Caco-2 (cell line): ENCODE measurements at regions not wholly inside any gene's neighbourhood (a gene's known extent, or its start where the extent isn't known, plus 50 kb on each side); places are given as distances from the start of the nearest gene placed in this dataset.

ENCODE experiments used
- BruUV-seq: library from RNA; stranded (reverse); fragments of 400-500 nt; replicated peaks from 2 replicates; lab custom pipeline; 2021; lab: Mats Ljungman, UMichigan
- CTCF ChIA-PET: fragments of 300-600 bp; sonication (Branson Sonifier 250); formaldehyde crosslinking; loops from one replicate; lab custom pipeline; 2022; ENCODE audit warnings: antibody characterized with exemption; lab: Charles Lee
- POLR2A ChIA-PET: fragments of 300-600 bp; sonication (Branson Sonifier 250); formaldehyde crosslinking; loops from one replicate; lab custom pipeline; 2022; ENCODE audit warnings: antibody characterized with exemption; lab: Charles Lee
- DNase-seq, 2 experiments: peaks; one replicate each; pipeline versions ENCODE4 v3.0.0 to v3.0.0-alpha.2; 2020 to 2022
- H3K27me3 ChIP-seq: replicated peaks from 2 replicates; pipeline ENCODE4 v1.6.0; 2011; ENCODE audit warnings: low read length; ENCODE audit not compliant: control insufficient read depth, insufficient read depth
- H3K36me3 ChIP-seq: 2 replicates; pipeline ENCODE4 v1.5.1; 2011; ENCODE audit warnings: low read length; ENCODE audit not compliant: control insufficient read depth, insufficient read depth
- H3K4me1 ChIP-seq: fragments of 250-450 bp; sonication (Bioruptor Pico); 2 replicates; pipeline ENCODE4 v1.5.1; 2020; ENCODE audit warnings: mild to moderate bottlenecking
- H3K4me3 ChIP-seq: 2 replicates; pipeline ENCODE4 v1.5.1; 2011; ENCODE audit warnings: low read depth, mild to moderate bottlenecking, control low read depth, low read length
- H3K9me3 ChIP-seq: fragments of 250-450 bp; sonication (Bioruptor Pico); 2 replicates; pipeline ENCODE4 v1.5.1; 2020; ENCODE audit warnings: mild to moderate bottlenecking, moderate library complexity
- H3K27ac Mint-ChIP-seq: one replicate; pipeline ENCODE4 v1.8.0; 2022; ENCODE audit warnings: mixed read lengths; ENCODE audit not compliant: unreplicated experiment
- H3K27me3 Mint-ChIP-seq: one replicate; pipeline ENCODE4 v1.8.0; 2022; ENCODE audit warnings: mixed read lengths; ENCODE audit not compliant: insufficient read depth, unreplicated experiment
- H3K36me3 Mint-ChIP-seq: one replicate; pipeline ENCODE4 v1.8.0; 2022; ENCODE audit warnings: mild to moderate bottlenecking, mixed read lengths; ENCODE audit not compliant: insufficient read depth, unreplicated experiment
- H3K4me1 Mint-ChIP-seq: one replicate; pipeline ENCODE4 v1.8.0; 2022; ENCODE audit warnings: low read depth, mixed read lengths; ENCODE audit not compliant: unreplicated experiment
- H3K4me3 Mint-ChIP-seq: one replicate; pipeline ENCODE4 v1.8.0; 2022; ENCODE audit warnings: mild to moderate bottlenecking, moderate library complexity, mixed read lengths; ENCODE audit not compliant: unreplicated experiment
- H3K9me3 Mint-ChIP-seq: one replicate; pipeline ENCODE4 v1.8.0; 2022; ENCODE audit warnings: mixed read lengths; ENCODE audit not compliant: unreplicated experiment
- intact Hi-C: fragments of 100-400 bp; cut with micrococcal nuclease; formaldehyde crosslinking; loops from one replicate; pipeline ENCODE4 v1.10.0; 2022; ENCODE audit not compliant: unreplicated experiment
- TF ChIP-seq, protein P1 (sequence below), 2 experiments: fragments of 200-600 bp in 1 of 2; IDR thresholded peaks; 1 replicate in 1 of 2; 2 replicates in 1 of 2; pipeline versions ENCODE4 v1.5.1 to v1.8.0; 2011 to 2022; ENCODE audit warnings: antibody characterized with exemption in 1 of 2, control low read depth in 1 of 2, inconsistent platforms in 1 of 2, low read depth in 1 of 2, low read length in 1 of 2, mild to moderate bottlenecking in 1 of 2, moderate library complexity in 1 of 2; ENCODE audit not compliant: insufficient read depth in 1 of 2, severe bottlenecking in 1 of 2, unreplicated experiment in 1 of 2

GRCh38 chr19:30704771-30705330, 332.7 kb downstream of the ZNF536 start:
- H3K4me3 ChIP-seq = no peak overlapping the region
- H3K9me3 Mint-ChIP-seq = no peaks in the 10 kb centered on the region
- CTCF ChIA-PET = no interaction called here
- intact Hi-C loops = no loop called here
- no TSS peak for BruUV-seq
- H3K4me1 Mint-ChIP-seq = no peaks in the 10 kb centered on the region
- no peak for DNase-seq
- no peaks in the 10 kb centered on the region for H3K36me3 Mint-ChIP-seq
- H3K4me3 Mint-ChIP-seq = no peak overlapping the region
- no peaks in the 10 kb centered on the region for H3K27me3 ChIP-seq
- H3K27ac Mint-ChIP-seq = no peak overlapping the region
- no peaks in the 10 kb centered on the region for H3K4me1 ChIP-seq
- POLR2A ChIA-PET = no interaction called here
- TF ChIP-seq, protein P1, sequence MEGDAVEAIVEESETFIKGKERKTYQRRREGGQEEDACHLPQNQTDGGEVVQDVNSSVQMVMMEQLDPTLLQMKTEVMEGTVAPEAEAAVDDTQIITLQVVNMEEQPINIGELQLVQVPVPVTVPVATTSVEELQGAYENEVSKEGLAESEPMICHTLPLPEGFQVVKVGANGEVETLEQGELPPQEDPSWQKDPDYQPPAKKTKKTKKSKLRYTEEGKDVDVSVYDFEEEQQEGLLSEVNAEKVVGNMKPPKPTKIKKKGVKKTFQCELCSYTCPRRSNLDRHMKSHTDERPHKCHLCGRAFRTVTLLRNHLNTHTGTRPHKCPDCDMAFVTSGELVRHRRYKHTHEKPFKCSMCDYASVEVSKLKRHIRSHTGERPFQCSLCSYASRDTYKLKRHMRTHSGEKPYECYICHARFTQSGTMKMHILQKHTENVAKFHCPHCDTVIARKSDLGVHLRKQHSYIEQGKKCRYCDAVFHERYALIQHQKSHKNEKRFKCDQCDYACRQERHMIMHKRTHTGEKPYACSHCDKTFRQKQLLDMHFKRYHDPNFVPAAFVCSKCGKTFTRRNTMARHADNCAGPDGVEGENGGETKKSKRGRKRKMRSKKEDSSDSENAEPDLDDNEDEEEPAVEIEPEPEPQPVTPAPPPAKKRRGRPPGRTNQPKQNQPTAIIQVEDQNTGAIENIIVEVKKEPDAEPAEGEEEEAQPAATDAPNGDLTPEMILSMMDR (IDR thresholded peaks at IDR 0.05; ENCODE audit: insufficient read depth in 1 of 2, low read depth in 1 of 2, low read length in 1 of 2, severe bottlenecking in 1 of 2, unreplicated experiment in 1 of 2) = no peak
- H3K27me3 Mint-ChIP-seq = peaks cover 9% of the 10 kb centered on the region
- H3K9me3 ChIP-seq = no peaks in the 10 kb centered on the region
- H3K36me3 ChIP-seq = no peaks in the 10 kb centered on the region

DNA sequence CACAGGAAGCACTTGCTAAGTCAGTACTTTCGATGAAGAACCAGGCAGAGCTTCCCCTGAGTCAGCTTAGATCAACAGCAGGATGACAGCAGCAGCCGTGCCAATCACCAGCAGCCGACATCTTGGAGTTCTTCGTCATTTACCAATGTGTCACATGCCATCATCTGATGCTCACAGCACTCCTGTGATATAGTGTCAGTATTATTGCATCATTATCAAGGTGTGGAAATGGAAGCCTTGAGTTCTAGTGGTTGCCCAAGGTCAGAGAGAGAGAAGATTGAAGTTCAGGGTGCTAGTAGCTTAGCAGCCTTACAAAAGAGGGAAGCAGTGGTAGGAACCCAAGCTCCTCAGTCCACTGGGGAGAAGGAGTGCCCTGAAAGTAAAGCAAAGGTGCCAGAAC, 331.5 kb downstream of the ZNF536 start:
- no peak for DNase-seq
- POLR2A ChIA-PET = interaction anchor here (0.5 kb wide), 1 partner anchor 215 kb away, joined by 4 read pairs; no protein-coding TSS in a partner anchor

GRCh38 chr19:30701178-30701577, 329.0 kb downstream of the ZNF536 start:
- intact Hi-C loops = no loop called here
- Histone ChIP-seq H3K4me3 (no peak overlapping the region), H3K9me3 (no peaks in the 10 kb centered on the region), H3K4me1 (no peaks in the 10 kb centered on the region), H3K27me3 (no peaks in the 10 kb centered on the region; the same call in 1 of the 2 replicates), H3K36me3 (no peaks in the 10 kb centered on the region)
- H3K9me3 Mint-ChIP-seq = no peaks in the 10 kb centered on the region
- H3K4me3 Mint-ChIP-seq = no peak overlapping the region
- TF ChIP-seq, protein P1 (IDR thresholded peaks at IDR 0.05; ENCODE audit: insufficient read depth in 1 of 2, low read depth in 1 of 2, low read length in 1 of 2, severe bottlenecking in 1 of 2, unreplicated experiment in 1 of 2) = no peak
- peaks cover 9% of the 10 kb centered on the region for H3K27me3 Mint-ChIP-seq
- ChIA-PET CTCF (no interaction called here), POLR2A (no interaction called here)
- no peaks in the 10 kb centered on the region for H3K36me3 Mint-ChIP-seq
- H3K27ac Mint-ChIP-seq = no peak overlapping the region
- no peak for DNase-seq
- H3K4me1 Mint-ChIP-seq = no peaks in the 10 kb centered on the region
- BruUV-seq = no TSS peak

More for the DNA sequence above, 331.5 kb downstream of the ZNF536 start:
- Histone ChIP-seq H3K9me3 (no peaks in the 10 kb centered on the region), H3K4me1 (no peaks in the 10 kb centered on the region), H3K27me3 (no peaks in the 10 kb centered on the region), H3K4me3 (no peak overlapping the region), H3K36me3 (no peaks in the 10 kb centered on the region)
- intact Hi-C loops = no loop called here
- Mint-ChIP-seq H3K4me3 (no peak overlapping the region), H3K27ac (no peak overlapping the region), H3K4me1 (no peaks in the 10 kb centered on the region), H3K9me3 (no peaks in the 10 kb centered on the region), H3K36me3 (no peaks in the 10 kb centered on the region), H3K27me3 (peaks cover 9% of the 10 kb centered on the region)
- BruUV-seq = no TSS peak
- CTCF ChIA-PET = no interaction called here
- TF ChIP-seq, protein P1 (IDR thresholded peaks at IDR 0.05; ENCODE audit: insufficient read depth in 1 of 2, low read depth in 1 of 2, low read length in 1 of 2, severe bottlenecking in 1 of 2, unreplicated experiment in 1 of 2) = no peak
